ENCODE measurements at regions not wholly inside any gene's neighbourhood (a gene's known extent, or its start where the extent isn't known, plus 50 kb on each side); places are given as distances from the start of the nearest gene placed in this dataset.
"Not testable (repeated sequence)": the region's sequence is repeated elsewhere in the genome, so short reads cannot be mapped to it uniquely, and the experiment has no call there.

DNA sequence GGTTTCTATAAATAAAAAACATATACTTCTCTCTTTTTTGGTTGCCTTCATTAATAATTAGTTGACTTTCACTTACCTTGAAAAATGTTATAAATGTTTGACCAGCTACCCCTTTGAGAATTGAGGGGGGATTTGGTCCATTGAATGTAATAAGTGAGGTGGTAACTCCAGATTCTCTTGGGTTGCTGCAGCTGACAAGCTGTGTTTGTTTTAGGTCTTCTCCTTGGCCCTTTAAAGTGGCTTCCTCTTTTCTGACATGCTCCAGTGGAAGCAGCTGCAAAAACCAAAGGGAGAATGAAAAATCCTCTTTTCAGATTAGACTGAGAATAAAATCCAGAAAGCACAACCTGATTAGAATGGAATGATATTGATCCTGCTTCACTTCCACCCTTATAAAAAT lies 410.5 kb downstream of the TMEM38B start:
- no peaks in the 10 kb centered on the region for H4K20me1 ChIP-seq (ENCODE audit: insufficient read depth)
- no peak overlapping the region for H3K4me3 ChIP-seq (IDR thresholded peaks at IDR 0.05; ENCODE audit: insufficient read depth, low read depth, low read length)
- no peak overlapping the region for H3K4me2 ChIP-seq
- no peak overlapping the region for H3K9ac ChIP-seq
- no peaks in the 10 kb centered on the region for H3K4me1 ChIP-seq (ENCODE audit: low read depth, poor library complexity, severe bottlenecking)
- H3K27me3 ChIP-seq (ENCODE audit: insufficient read depth, low read depth) = no peaks in the 10 kb centered on the region
- H3K79me2 ChIP-seq (ENCODE audit: insufficient read depth, low read depth) = no peaks in the 10 kb centered on the region
- H2AFZ ChIP-seq (ENCODE audit: low read depth) = no peak overlapping the region
- no peak overlapping the region for H3K27ac ChIP-seq
- H3K36me3 ChIP-seq (ENCODE audit: insufficient read depth) = no peaks in the 10 kb centered on the region
- TF ChIP-seq, protein P1, sequence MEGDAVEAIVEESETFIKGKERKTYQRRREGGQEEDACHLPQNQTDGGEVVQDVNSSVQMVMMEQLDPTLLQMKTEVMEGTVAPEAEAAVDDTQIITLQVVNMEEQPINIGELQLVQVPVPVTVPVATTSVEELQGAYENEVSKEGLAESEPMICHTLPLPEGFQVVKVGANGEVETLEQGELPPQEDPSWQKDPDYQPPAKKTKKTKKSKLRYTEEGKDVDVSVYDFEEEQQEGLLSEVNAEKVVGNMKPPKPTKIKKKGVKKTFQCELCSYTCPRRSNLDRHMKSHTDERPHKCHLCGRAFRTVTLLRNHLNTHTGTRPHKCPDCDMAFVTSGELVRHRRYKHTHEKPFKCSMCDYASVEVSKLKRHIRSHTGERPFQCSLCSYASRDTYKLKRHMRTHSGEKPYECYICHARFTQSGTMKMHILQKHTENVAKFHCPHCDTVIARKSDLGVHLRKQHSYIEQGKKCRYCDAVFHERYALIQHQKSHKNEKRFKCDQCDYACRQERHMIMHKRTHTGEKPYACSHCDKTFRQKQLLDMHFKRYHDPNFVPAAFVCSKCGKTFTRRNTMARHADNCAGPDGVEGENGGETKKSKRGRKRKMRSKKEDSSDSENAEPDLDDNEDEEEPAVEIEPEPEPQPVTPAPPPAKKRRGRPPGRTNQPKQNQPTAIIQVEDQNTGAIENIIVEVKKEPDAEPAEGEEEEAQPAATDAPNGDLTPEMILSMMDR (conservative IDR thresholded peaks at IDR 0.05; ENCODE audit: low read depth, low read length) = no peak

DNA sequence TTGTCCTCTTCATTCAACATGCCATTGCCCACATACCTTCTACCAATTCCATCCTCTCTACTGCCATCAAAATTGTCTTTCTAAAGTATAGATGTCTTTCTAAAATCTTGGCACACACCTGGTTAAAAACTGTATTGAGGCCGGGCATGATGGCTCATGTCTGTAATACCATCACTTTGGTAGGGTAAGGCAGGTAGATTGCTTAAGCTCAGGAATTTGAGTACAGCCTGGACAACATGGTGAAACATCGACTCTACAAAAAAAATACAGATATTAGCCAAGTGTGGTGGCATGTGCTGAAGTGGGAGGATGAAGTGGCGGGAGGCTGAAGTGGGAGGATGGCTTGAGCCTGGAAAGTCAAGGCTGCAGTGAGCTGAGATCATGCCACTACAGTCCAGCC lies 412.1 kb downstream of the TMEM38B start:
- TF ChIP-seq, protein P1 (conservative IDR thresholded peaks at IDR 0.05; ENCODE audit: low read depth, low read length) = no peak
- H3K27ac ChIP-seq = no peak overlapping the region
- H4K20me1 ChIP-seq (ENCODE audit: insufficient read depth) = no peaks in the 10 kb centered on the region
- no peak overlapping the region for H3K4me2 ChIP-seq
- no peak overlapping the region for H3K9ac ChIP-seq
- no peaks in the 10 kb centered on the region for H3K36me3 ChIP-seq (ENCODE audit: insufficient read depth)
- H3K79me2 ChIP-seq (ENCODE audit: insufficient read depth, low read depth) = no peaks in the 10 kb centered on the region
- H3K27me3 ChIP-seq (ENCODE audit: insufficient read depth, low read depth) = no peaks in the 10 kb centered on the region
- H2AFZ ChIP-seq (ENCODE audit: low read depth) = no peak overlapping the region
- no peaks in the 10 kb centered on the region for H3K4me1 ChIP-seq (ENCODE audit: low read depth, poor library complexity, severe bottlenecking)
- no peak overlapping the region for H3K4me3 ChIP-seq (IDR thresholded peaks at IDR 0.05; ENCODE audit: insufficient read depth, low read depth, low read length)

DNA sequence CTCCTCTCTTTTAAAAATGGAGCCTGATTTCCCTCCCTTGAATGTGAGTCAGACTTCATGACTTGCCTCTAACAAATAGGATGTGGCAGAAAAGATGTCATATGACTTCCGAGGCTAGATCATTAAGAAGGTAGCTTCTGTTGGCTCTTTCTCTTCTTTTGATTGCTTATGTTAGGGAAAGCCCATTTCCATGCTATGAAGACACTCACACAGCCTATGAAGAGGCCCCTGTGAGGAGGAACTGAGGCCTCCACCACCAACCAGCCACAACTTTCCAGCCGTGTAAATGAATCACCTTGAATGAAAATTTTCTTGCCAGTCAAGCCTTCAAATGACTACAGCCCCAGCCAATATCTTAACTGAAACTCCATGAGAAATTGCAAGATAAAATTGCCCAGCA lies 413.4 kb downstream of the TMEM38B start:
- no peak overlapping the region for H2AFZ ChIP-seq (ENCODE audit: low read depth)
- no peaks in the 10 kb centered on the region for H4K20me1 ChIP-seq (ENCODE audit: insufficient read depth)
- H3K4me2 ChIP-seq = no peak overlapping the region
- TF ChIP-seq, protein P1 (conservative IDR thresholded peaks at IDR 0.05; ENCODE audit: low read depth, low read length) = no peak
- H3K27me3 ChIP-seq (ENCODE audit: insufficient read depth, low read depth) = no peaks in the 10 kb centered on the region
- no peak overlapping the region for H3K4me3 ChIP-seq (IDR thresholded peaks at IDR 0.05; ENCODE audit: insufficient read depth, low read depth, low read length)
- H3K79me2 ChIP-seq (ENCODE audit: insufficient read depth, low read depth) = no peaks in the 10 kb centered on the region
- no peaks in the 10 kb centered on the region for H3K36me3 ChIP-seq (ENCODE audit: insufficient read depth)
- no peaks in the 10 kb centered on the region for H3K4me1 ChIP-seq (ENCODE audit: low read depth, poor library complexity, severe bottlenecking)
- H3K9ac ChIP-seq = no peak overlapping the region
- H3K27ac ChIP-seq = no peak overlapping the region

DNA sequence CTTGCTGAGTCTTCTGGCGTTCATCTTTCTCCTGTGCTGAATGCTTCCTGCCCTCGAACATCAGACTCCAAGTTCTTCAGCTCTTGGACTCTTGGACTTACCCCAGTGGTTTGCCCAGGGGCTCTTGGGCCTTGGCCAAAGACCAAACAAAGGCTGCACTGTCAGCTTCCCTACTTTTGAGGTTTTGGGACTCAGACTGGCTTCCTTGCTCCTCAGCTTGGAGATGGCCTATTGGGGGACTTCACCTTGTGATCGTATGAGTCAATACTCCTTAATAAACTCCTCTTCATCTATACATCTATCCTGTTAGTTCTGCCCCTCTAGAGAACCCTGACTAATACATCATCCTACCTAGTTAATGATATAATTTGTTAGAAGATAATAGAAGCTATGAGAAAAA lies 415.4 kb downstream of the TMEM38B start:
- not testable (repeated sequence) for H3K9ac ChIP-seq; H3K36me3 ChIP-seq (ENCODE audit: insufficient read depth); H4K20me1 ChIP-seq (ENCODE audit: insufficient read depth); H2AFZ ChIP-seq (ENCODE audit: low read depth); H3K79me2 ChIP-seq (ENCODE audit: insufficient read depth, low read depth); H3K4me3 ChIP-seq (IDR thresholded peaks at IDR 0.05; ENCODE audit: insufficient read depth, low read depth, low read length); H3K27me3 ChIP-seq (ENCODE audit: insufficient read depth, low read depth); H3K4me2 ChIP-seq; H3K4me1 ChIP-seq (ENCODE audit: low read depth, poor library complexity, severe bottlenecking); H3K27ac ChIP-seq

GRCh38 chr9:106110483-106110882 lies 416.1 kb downstream of the TMEM38B start:
- no peaks in the 10 kb centered on the region for H3K79me2 ChIP-seq (ENCODE audit: insufficient read depth, low read depth)
- TF ChIP-seq, protein P1 (conservative IDR thresholded peaks at IDR 0.05; ENCODE audit: low read depth, low read length) = no peak
- no peaks in the 10 kb centered on the region for H4K20me1 ChIP-seq (ENCODE audit: insufficient read depth)
- H3K4me3 ChIP-seq (IDR thresholded peaks at IDR 0.05; ENCODE audit: insufficient read depth, low read depth, low read length) = no peak overlapping the region
- H3K27ac ChIP-seq = no peak overlapping the region
- no peak overlapping the region for H3K4me2 ChIP-seq
- no peak overlapping the region for H3K9ac ChIP-seq
- H3K4me1 ChIP-seq (ENCODE audit: low read depth, poor library complexity, severe bottlenecking) = no peaks in the 10 kb centered on the region
- no peaks in the 10 kb centered on the region for H3K27me3 ChIP-seq (ENCODE audit: insufficient read depth, low read depth)
- no peak overlapping the region for H2AFZ ChIP-seq (ENCODE audit: low read depth)
- H3K36me3 ChIP-seq (ENCODE audit: insufficient read depth) = no peaks in the 10 kb centered on the region

All from KMS-11 (cell line).